Hematopoietic multipotent progenitor cell treated with erythropoietin and hydrocortisone succinate and interleukin-3 and kit ligand, for 17 days (in vitro differentiated cells): ENCODE measurements at regions not wholly inside any gene's neighbourhood (a gene's known extent, or its start where the extent isn't known, plus 50 kb on each side); places are given as distances from the start of the nearest gene placed in this dataset.
"Not testable (repeated sequence)": the region's sequence is repeated elsewhere in the genome, so short reads cannot be mapped to it uniquely, and the experiment has no call there.

Source experiments
- DNase-seq: peaks from one replicate; pipeline ENCODE4 v3.0.0-alpha.2; 2015; ENCODE audit warnings: low spot score

DNA sequence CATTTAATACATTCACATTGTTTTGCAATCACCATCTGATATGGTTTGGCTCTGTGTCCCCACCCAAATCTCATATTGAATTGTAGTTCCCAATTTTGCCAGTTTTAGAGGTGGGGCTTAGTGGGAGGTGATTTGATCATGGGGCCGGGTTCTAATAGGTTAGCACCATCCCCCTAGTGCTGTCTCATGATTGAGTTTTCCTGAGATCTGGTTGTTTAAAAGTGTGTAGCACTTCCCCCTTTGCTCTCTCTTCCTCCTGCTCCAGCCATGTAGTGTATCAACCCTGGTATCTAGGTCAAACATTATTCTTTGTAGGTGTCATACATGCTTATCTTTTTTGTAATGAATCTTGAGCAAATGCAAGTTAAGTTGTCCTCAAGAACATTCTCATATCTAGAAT, 83.3 kb upstream of the KIT start:
- no peak for DNase-seq

DNA sequence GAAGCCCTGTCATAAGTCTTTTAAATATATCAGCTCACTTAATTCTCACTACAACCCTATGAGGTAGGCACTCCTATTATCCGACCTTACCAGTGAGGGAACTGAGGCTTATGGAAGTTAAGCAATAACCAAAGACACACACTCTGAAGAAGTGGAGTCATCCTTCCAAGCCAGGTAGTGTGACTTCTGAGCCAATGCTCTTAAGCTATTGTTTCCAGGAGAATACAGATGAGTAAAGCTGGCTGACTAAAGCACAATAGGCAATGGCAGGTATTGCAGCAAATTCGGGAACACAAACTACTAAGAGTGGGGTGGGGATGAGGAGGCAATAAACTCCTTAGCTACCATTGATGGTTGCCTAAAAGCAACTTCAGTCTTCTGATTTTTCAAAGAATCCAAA, 81.8 kb upstream of the KIT start:
- no peak for DNase-seq

DNA sequence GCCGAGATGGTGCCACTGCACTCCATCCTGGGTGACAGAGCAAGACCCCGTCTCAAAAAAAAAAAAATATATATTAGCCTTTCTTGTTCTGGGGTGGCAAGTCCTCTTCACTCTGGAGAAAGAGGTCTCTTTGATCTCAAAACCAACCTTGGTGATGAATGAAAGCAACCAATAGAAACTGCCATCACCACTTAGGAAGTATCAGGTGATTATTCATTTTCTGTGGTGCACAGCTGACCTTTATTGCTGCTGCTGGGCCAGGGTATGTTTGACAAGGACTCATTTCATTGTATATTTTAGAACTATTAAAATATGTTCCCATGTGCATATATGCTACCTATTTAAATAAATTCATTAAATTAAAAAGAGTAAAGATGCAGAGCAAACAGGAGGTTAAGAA, 76.0 kb upstream of the KIT start:
- no peak for DNase-seq

DNA sequence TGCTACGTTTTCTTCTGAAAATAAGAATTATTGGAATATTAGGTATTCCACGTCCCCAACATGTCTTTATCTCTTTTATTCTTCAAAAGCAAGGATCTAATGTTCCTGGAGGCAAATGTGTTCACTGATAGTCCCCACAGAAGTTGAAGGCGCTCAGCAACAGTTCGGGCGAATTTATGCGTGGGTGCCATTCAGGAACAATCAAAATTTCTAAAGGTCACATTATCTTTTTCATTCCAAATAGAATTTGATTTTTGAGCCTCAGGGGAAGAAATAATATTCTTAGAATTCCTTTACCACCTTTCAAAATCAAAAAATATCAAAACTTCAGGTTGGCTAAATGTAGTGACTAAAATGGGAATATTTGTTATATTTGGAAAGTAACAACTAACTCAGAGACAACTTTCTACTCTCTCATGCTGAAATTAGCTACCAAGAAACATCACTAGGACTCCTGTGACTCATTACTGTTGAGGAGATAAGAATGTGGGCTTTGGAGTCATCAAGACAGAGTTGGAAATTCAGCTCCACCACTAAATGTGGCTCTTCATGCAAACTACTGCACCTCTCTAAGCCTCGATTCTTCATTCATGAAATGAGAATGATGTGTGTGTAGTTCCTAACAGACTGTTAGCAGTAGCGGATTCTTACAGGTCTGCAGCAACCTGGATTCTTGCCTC, 72.3 kb upstream of the KIT start:
- peak; percentile 14 for DNase-seq

DNA sequence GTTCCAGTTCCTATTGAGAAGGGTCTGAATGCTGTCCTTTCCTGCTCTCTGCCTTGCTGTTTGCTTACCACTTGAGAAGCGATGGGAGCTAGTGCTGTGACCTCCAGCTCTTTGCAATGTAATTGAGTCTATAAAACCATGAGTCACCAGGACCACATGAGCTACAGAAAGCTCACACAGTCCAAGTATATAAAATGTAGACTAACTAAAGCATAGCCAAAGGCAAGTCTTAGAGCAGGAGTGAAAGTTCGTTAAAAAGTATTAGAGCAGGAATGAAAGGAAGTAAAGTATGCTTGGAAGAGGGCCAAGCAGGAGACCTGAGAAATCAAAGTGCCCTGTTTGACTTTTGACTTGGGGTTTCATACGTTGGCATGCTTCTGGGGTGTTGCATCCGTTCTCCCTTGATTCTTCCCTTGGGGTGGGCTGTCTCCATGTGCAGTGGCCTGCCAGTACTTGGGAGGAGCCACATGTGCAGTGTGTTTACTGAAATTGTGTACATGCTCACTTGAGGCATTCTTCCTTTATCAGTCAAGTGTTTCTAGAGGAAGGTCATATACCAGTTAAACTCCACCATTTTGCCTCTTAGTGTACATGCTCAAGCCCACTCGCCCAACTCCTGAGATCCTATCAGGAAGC, 71.3 kb upstream of the KIT start:
- no peak for DNase-seq

DNA sequence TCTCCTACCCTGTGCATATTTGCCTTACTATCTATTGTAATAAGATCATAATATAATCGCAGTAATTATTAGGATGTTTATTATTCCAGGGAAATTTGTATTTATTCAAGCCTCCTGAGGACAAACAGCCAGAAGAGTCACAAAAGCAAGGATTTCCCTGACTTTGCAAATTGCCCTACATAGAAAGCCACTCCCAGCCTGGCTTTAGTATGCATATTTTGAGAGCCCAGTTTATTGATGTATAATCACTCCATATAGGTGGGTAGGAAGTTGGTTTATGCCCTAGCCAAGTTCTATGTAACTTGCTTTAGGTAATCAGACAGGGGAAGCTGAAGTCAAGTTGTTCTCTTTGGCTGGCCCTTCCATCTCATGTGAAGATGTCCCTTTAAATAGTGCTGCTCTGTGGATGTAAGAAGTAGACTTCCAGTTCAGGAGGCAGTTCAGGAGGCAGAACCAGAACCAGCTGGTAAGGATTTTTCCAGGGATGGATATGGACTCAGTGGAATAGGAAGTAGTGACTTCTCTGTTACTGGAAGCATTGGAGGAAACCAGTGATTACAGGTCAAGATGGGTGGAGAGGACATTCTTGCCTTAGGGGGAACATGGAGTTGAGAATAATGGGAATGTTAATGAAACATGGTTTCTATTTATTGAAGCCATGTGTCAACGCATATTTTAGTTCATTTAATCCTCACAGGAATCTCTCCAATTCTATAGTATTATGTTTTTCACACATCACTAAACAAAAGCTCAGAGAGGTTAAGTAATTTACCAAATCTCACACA, 70.5 kb upstream of the KIT start:
- no peak for DNase-seq

DNA sequence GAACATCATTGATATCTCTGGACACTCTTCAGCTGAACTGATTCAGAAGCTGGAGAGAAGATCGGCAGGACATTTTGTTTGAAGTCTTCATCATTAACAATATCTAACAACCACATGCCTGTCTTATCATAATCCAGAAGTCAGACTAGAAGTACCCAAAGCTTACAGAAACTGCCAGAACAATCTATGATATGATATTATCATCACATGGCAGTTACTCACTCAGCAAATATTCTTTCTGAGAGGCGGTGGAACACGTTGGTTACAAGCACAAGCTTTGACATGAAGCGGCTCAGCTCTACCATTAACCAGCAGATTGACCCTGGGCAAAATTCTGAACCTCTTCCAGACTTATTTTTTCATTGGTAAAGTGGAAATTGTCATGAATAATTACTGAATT, 69.4 kb upstream of the KIT start:
- DNase-seq: peak; percentile 13

DNA sequence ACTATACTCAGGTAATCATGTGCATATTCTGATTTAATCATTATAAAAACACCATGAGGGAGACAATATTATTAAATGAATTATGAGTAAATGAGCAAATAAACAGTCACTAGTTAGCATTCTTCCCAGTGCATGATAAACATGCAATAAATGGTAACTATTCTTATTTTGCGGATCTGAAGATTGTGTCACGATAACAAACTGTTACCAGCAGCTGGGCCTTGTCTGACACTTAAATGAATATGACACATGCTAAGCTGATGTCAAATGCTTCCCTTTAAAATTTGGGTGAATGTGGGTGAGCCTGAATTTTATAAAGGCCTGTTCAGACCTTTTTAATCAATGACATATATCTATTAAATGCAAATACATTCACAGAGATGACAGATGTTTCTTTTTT, 68.2 kb upstream of the KIT start:
- DNase-seq: no peak

DNA sequence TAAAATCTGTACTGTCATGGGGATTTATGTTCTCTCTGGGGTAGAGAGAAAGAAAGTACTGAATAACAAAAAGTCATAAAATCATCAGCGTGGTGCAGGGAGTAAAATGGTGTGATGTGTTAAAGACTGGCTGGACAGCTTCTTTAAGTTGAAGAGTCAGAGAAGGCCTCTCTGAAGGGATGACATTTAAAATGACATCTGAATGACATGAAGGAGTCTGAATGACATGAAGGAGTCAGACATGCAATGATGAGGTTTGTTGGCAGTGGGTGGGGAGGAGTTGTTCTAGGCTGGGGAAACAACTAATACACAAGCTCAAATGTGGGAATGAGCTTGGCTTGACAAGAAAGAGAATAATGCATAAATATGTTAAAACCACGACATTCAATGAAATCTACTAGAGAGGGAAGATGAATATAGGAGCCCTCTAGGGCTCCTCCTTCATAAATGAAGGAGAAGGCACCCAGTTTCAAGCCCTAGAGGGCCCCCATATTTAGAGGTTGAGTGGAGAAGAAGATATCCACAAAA, 63.9 kb upstream of the KIT start:
- DNase-seq: no peak

DNA sequence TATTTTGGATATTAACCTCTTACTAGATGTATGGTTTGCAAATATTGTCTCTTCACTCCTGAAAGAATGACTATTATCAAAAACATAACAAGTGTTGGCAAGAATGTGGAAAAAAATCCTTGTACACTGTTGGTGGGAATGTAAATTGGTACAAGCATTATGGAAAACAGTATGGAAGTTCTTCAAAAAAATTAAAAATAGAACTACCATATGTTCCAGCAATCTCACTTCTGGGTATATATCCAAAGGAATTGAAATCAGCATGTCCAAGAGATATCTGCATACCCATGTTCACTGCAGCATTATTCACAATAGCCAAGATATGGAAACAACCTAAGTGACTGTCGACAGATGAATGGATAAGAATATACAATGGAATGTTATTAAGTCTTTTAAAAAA, 61.6 kb upstream of the KIT start:
- DNase-seq: no peak

DNA sequence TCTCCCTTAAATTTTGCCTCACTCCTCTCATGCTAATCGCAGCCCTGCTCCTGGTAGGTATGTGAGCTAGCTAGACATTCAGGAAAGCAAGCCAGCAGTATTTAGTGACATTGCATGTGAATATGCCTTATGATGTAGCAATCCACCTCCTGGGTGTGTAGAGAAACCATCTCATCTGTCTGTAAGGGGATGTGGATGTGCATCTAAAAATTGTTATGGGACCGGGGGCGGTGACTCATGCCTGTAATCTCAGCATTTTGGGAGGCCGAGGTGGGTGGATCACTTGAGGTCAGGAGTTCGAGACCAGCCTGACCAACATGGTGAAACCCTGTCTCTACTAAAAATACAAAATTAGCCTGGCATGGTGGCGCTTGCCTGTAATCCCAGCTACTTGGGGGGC, 60.1 kb upstream of the KIT start:
- DNase-seq: not testable (repeated sequence)

DNA sequence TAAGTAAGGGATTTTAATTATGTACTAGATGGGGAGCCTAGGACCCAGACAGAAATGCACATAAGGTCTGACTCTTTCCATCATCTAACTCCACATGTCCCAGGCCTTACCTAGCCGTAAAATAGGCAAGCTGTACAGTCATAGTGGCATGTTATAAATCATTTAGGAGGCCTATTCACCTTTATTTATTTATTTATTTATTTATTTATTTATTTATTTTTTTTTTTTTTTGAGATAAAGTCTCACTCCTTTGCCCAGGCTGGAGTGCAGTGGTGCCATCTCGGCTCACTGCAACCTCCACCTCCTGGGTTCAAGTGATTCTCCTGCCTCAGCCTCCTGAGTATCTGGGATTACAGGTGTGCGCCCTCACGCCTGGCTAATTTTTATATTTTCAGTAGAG, 55.6 kb upstream of the KIT start:
- not testable (repeated sequence) for DNase-seq

DNA sequence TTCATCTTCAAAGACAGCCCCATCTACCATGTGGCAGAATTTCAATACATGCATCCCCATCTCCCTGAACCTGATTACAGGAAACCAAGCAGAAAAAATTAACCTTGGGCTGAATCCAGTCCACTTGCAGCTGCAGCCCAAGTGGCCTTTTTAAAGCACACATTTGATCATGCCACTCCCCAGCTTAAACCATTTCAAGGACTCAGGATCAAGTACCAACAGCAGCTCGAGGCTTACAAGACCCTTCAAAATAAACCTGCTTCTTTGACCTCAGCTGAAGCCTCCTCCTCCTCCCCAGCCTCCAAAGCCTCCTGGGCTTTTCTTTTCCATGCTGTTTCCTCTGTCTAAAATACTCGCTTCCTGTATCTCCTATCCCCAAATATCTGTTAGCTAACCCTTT, 50.7 kb upstream of the KIT start:
- DNase-seq: no peak

DNA sequence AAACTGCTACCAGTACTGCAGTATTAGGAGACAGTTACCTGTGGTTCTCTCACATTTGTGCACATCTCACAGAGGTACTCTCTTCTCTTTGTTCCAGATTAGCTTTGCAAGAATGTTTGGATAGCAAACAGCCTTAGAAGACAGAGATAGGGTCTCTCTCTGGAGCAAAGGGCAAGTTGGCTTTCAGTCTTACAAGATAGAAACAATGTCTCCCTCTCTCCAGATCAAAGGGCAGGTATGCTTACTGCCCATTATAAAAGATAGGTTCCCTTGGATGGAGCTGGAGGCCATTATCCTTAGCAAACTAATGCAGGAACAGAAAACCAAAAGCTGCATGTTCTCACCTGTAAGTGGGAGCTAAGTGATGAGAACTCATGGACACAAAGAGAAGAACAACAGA, 50.2 kb upstream of the KIT start:
- DNase-seq: no peak
